Right lobe of liver (tissue), 4 donors: ENCODE measurements at regions not wholly inside any gene's neighbourhood (a gene's known extent, or its start where the extent isn't known, plus 50 kb on each side); places are given as distances from the start of the nearest gene placed in this dataset.

Source experiments
- CTCF ChIP-seq, 4 donors: fragments of 200-600 bp in 3 of 4; fragments of 450-650 bp in 1 of 4; IDR thresholded peaks; one replicate each; pipeline versions ENCODE4 v1.5.1 to v1.8.0; 2016 to 2022; ENCODE audit warnings: antibody characterized with exemption in 4 of 4, mild to moderate bottlenecking in 2 of 4
- POLR2A ChIP-seq: fragments of 450-650 bp; IDR thresholded peaks from one replicate; pipeline ENCODE4 v1.6.1; 2017; ENCODE audit warnings: antibody characterized with exemption, mild to moderate bottlenecking
- donor health status: DM: no; HTN: no; CAD: no.
- donor health status: DM: no; HTN: no; CAD: no.
- donor health status: DM: no; HTN: yes; CAD: no.

- no peak for TF ChIP-seq CTCF (IDR thresholded peaks at IDR 0.05)
- no peak for TF ChIP-seq POLR2A
These were observed 207.7 kb upstream of the SHH start for GRCh38 chr7:156019776-156020565.
